ENCODE measurements at regions not wholly inside any gene's neighbourhood (a gene's known extent, or its start where the extent isn't known, plus 50 kb on each side); places are given as distances from the start of the nearest gene placed in this dataset.

DNA sequence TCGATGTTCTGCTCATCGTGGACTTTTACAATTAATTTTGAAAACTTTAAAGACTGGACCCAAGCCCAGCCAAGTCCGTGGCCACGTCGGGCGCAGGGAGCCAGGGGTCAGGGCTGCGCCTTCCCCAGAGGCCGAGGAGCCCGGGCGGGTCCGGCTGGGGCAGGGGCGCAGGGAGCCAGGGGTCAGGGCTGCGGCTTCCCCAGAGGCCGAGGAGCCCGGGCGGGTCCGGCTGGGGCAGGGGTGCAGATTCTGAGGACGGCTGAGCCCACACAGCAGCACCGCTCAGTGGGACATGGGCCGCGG, 75.2 kb downstream of the MICALL2 start:
- no peak overlapping the region for H3K27ac ChIP-seq
- DNase-seq, result no peak
- H3K4me3 ChIP-seq, result no peak overlapping the region
- no peaks in the 10 kb centered on the region for H3K9me3 ChIP-seq (replicated peaks in 1 of 3)
- intact Hi-C loops (cut with DNase I), result no loop called here
- no peaks in the 10 kb centered on the region for H3K4me1 ChIP-seq (replicated peaks in 1 of 2)
- H3K27me3 ChIP-seq, result peaks cover 43% of the 10 kb centered on the region
- TF ChIP-seq, protein P1, sequence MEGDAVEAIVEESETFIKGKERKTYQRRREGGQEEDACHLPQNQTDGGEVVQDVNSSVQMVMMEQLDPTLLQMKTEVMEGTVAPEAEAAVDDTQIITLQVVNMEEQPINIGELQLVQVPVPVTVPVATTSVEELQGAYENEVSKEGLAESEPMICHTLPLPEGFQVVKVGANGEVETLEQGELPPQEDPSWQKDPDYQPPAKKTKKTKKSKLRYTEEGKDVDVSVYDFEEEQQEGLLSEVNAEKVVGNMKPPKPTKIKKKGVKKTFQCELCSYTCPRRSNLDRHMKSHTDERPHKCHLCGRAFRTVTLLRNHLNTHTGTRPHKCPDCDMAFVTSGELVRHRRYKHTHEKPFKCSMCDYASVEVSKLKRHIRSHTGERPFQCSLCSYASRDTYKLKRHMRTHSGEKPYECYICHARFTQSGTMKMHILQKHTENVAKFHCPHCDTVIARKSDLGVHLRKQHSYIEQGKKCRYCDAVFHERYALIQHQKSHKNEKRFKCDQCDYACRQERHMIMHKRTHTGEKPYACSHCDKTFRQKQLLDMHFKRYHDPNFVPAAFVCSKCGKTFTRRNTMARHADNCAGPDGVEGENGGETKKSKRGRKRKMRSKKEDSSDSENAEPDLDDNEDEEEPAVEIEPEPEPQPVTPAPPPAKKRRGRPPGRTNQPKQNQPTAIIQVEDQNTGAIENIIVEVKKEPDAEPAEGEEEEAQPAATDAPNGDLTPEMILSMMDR (IDR thresholded peaks at IDR 0.05), result no peak
- TF ChIP-seq POLR2A (IDR thresholded peaks at IDR 0.05), result no peak
- no peaks in the 10 kb centered on the region for H3K36me3 ChIP-seq (replicated peaks in 1 of 2)
- 47 to 69% (median 60%) methylated on average over 16 to 21 of the region's 21 CpGs for WGBS, 4 donors

All from adrenal gland (tissue), 9 donors.